ENCODE measurements at regions not wholly inside any gene's neighbourhood (a gene's known extent, or its start where the extent isn't known, plus 50 kb on each side); places are given as distances from the start of the nearest gene placed in this dataset.
"Not testable (repeated sequence)": the region's sequence is repeated elsewhere in the genome, so short reads cannot be mapped to it uniquely, and the experiment has no call there.

DNA sequence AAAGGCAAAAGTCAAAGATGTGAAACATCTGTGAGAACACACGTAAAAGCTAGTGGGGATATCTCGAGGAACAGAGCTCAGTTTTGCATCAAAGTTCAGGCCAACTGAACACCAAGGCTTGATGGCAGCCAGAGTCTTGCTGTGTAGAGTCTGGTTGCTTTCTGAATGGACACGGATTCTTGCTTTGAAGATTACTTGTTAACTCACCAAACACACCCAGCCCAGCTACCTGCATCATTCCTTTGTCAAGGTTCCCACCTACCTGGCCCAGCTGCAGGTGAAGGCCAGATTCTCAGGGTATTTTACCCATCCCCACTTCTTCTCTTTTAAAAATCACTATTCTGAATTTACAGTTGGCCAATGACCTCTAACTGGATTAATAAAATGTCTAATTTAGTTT, 174.4 kb upstream of the PHYHIPL start:
- no peak for FAIRE-seq

- FAIRE-seq: no peak
These were observed 173.2 kb upstream of the PHYHIPL start for GRCh38 chr10:59003203-59003602.

DNA sequence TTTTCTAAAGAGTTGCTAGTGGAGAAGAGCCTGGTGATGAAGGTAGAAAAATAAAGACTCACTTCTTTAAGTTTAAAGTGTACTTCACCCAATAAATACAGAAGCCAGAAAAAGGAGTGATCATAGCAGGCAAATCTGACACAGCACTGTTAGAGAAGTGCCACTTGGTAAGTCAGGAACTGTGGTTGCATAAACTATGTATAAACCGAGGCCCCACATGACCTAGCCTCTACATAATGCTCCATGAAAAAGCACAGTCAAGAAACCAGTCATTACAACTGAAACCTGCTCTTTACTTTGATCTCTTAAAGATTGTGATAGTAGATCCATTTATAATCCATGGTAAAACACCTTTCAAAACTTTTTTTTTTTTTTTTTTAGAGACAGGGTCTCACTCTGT, 172.1 kb upstream of the PHYHIPL start:
- no peak for FAIRE-seq

GRCh38 chr10:59006511-59007306, 169.7 kb upstream of the PHYHIPL start:
- no peak for FAIRE-seq

- FAIRE-seq: no peak
These were observed 169.0 kb upstream of the PHYHIPL start for GRCh38 chr10:59007307-59008025.

GRCh38 chr10:59008452-59008851, 168.0 kb upstream of the PHYHIPL start:
- FAIRE-seq: no peak

DNA sequence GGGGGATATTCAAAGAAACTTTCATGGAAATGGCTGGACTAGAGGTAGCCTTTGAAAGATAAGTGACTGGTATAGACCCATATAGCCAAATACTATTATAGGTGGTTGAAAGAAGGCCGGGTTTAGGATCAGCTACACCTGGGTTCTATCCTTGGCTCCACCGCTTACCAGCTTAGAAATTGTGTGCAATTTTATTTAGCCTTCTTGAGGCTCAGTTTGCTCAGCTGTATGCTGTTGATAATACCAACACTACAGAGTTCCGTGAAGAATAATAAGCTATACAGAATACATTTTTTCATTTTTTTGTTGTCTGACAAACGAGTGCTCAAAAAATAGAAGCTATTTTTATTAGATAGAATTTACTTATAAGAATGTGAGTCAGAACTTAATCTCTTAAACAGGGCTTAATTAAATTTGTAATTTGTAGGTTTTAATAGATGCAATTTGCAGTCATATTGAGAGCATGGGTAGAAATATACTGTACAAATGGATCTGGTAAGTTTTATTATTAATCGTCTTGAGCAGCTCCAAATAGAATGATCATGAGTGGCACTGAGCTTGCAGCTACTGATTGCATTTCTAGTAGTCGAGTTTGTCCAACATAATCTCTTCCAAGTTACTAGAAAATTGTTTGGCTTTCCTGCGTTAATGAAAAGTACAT, 164.3 kb upstream of the PHYHIPL start:
- no peak for FAIRE-seq

DNA sequence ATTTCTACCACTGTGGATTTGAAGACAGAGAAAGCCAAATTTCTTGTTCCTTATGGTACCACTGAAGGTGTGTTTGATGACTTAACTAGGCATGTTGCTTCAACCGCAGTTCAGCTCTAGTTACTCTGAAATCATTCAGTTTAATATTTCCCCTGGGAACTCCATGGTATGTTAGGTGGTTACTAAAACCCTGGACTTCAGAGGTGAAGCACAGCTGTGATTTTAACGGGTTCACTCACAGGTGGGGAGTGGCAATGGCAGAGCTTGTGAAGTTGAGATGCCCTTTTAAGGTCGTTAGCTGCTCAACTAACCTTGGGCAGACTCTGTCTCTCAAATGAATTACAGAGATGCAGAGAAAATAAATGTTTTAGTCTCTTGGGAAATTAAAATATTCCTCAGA, 163.6 kb upstream of the PHYHIPL start:
- FAIRE-seq: no peak

DNA sequence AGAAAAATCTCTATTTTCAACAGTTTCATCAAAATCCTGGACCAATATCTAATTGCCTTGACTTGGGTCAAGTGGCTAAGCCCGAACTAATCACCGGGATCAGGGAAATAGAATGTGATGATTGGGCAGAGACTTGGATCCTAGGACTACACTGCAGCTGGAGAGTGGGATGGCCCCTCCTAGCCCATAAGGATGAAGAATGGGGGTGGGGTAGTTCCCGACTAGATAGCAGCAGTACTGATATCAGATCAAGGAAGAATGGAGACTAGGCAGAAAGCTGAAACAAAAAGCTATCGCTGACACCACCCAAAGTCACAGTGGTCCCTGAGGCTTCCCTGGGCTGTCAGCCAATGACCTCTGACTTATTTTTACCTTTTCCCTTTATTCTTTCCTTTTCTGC, 160.4 kb upstream of the PHYHIPL start:
- FAIRE-seq: no peak

- FAIRE-seq: no peak
These were observed 157.5 kb upstream of the PHYHIPL start for GRCh38 chr10:59018977-59019376.

- no peak for FAIRE-seq
These were observed 156.8 kb upstream of the PHYHIPL start for GRCh38 chr10:59019603-59020002.

- FAIRE-seq: no peak
These were observed 155.9 kb upstream of the PHYHIPL start for GRCh38 chr10:59020502-59020901.

GRCh38 chr10:59025981-59026765, 150.3 kb upstream of the PHYHIPL start:
- no peak for FAIRE-seq

GRCh38 chr10:59027975-59028655, 148.3 kb upstream of the PHYHIPL start:
- FAIRE-seq: no peak

- no peak for FAIRE-seq
These were observed 142.8 kb upstream of the PHYHIPL start for GRCh38 chr10:59033622-59034021.

DNA sequence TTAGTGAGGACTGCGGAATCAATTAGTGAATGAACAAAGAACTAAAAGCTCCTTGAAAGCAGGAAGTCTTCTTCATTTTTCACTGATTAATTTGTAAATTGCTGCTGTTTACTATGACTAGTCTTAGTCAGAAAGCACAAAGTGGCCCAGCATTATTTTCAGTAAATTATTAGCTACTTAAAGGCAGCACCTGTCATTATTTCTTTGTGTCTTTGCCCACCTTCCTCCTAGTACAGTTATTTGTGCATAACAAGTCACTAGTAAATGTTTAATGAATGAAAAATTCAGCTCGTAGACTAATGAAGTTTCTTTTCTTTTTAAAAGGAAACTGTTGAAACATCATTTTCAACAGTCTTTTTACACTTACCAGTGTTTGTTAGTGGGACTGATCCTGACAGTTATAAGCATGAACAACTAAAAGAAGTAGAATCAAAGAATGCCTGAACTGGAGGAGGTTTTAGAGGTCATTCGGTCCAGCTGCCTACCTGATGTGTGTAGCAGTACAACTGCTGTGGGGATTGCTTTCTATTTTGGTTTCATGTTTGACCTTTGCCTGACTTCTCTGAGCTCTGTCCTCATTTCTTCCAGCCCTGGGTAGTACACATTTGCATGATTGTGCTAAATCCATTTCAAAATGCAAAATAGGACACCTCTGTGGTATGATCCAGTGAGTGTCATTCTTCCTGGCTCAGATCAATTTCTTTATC, 140.0 kb upstream of the PHYHIPL start:
- FAIRE-seq: no peak

DNA sequence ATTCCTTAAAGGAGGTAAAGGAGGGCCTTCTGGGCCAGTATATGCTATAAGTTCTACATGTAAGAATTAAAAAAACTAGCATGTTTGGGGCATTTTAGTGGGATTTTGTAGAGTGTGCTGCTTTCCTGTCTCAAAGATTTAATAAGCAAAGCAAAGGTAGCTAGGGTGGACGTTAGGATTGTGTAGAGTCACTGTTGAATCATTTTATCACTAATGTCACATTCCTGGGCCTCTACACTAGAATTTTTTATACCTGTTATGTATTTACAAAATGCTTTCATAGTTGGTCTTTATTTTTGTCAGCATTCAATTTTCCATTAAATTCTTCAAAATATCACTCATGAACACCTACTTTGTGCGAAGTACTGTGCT, 139.4 kb upstream of the PHYHIPL start:
- no peak for FAIRE-seq

DNA sequence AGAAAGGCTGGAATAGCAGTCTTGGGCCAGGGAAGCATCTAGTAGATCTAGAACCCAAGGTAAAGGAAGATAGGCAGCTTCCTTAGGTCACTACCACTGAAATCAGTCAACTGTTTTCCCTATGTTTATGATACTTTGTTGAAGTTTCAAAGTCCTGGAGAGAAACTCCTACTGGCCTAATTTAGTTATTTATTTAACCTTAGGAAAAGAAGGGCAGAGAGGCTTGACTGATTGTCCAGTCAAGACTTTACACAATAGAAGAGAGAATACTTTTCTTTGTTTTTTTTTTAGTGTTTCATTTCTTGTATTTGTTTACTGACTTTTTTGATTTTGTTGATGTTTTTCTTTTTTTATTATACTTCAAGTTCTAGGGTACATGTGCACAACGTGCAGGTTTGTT, 138.9 kb upstream of the PHYHIPL start:
- FAIRE-seq: no peak

DNA sequence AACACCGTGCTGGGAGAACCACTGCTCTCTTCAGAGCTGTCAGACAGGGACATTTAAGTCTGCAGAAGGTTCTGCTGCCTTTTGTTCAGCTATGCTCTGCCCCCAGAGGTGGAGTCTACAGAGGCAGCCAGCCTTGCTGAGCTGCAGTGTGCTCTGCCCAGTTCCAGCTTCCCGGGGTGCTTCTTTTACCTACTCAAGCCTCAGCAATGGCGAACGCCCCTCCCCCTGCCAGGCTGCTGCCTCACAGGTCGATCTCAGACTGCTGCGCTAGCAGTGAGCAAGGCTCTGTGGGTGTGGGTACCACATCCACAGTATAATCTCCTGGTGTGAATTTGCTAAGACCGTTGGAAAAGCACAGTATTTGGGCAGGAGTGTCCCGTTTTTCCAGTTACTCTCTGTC, 133.1 kb upstream of the PHYHIPL start:
- FAIRE-seq: not testable (repeated sequence)

DNA sequence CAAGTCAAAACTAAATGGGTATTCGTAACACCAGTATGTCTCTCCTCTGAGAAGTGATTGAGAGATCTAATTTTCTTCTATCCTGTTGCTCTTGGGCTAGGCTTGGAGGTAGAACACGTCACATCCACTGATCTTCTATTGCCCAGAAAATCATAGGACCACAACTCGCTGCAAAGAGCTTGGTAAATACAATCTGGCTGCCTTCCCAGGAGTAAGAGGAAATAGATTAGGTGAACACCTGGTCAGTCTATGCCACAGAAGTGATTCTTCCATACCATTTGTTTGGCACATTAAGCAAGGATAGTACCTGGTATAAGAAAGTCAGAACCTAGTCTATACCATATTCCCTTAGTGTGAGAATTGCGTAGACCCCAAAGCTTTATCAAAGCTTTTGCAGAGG, 129.3 kb upstream of the PHYHIPL start:
- no peak for FAIRE-seq

DNA sequence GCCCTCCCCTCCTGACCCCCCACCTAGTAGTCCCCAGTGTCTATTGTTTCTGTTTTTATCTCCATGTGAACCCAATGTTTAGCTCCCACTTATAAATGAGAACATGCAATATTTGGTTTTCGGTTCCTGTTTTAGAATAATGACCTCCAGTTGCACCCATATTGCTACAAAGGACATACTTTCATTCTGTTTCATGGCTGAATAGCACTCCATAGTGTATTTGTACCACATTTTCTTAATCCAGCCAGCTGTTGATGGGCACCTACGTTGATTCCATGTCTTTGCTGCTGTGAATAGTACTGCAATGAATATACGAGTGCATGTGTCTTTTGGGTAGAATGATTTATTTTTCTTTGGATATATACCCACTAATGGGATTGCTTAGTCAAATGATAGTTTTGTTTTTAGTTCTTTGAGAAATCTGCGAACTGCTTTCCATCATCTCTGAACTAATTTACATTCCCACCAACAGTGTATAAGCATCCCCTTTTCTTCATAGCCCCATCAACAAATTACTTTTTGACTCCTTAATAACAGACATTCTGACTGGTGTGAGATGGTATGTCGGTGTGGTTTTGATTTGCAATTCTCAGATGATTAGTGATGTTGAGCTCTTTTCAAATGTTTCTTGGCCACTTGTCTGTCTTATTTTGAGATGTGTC, 128.4 kb upstream of the PHYHIPL start:
- FAIRE-seq: no peak

All from G401.6 (cell line).